Trophoblast cell (in vitro differentiated cells and primary cell): ENCODE measurements at regions not wholly inside any gene's neighbourhood (a gene's known extent, or its start where the extent isn't known, plus 50 kb on each side); places are given as distances from the start of the nearest gene placed in this dataset.

Experiments
- DNase-seq, 2 donors: peaks; one replicate each; pipeline ENCODE4 v3.0.0-alpha.2; 2016
- H2AFZ ChIP-seq: 2 replicates; pipeline ENCODE4 v1.6.1; 2013; ENCODE audit warnings: low read length, moderate library complexity, mild to moderate bottlenecking; ENCODE audit not compliant: insufficient read depth, poor library complexity
- H2AK5ac ChIP-seq: 2 replicates; pipeline ENCODE4 v1.6.1; 2013; ENCODE audit warnings: mild to moderate bottlenecking, low read length
- H2BK120ac ChIP-seq: 2 replicates; pipeline ENCODE4 v1.6.1; 2013; ENCODE audit warnings: low read length, mild to moderate bottlenecking, moderate library complexity; ENCODE audit not compliant: insufficient read depth, poor library complexity
- H2BK12ac ChIP-seq: 2 replicates; pipeline ENCODE4 v1.6.1; 2013; ENCODE audit warnings: mild to moderate bottlenecking, low read length, moderate library complexity
- H2BK5ac ChIP-seq: 2 replicates; pipeline ENCODE4 v1.6.1; 2013; ENCODE audit warnings: low read length, low read depth, moderate library complexity, mild to moderate bottlenecking; ENCODE audit not compliant: poor library complexity
- H3K14ac ChIP-seq: 2 replicates; pipeline ENCODE4 v1.6.1; 2013; ENCODE audit warnings: mild to moderate bottlenecking, low read length
- H3K18ac ChIP-seq: 2 replicates; pipeline ENCODE4 v1.6.1; 2013; ENCODE audit warnings: mild to moderate bottlenecking, low read length
- H3K23ac ChIP-seq: 2 replicates; pipeline ENCODE4 v1.6.1; 2013; ENCODE audit warnings: low read length
- H3K27ac ChIP-seq: 2 replicates; pipeline ENCODE4 v1.5.1; 2013; ENCODE audit warnings: low read depth, mild to moderate bottlenecking, inconsistent platforms, low read length, moderate library complexity
- H3K27me3 ChIP-seq: 2 replicates; pipeline ENCODE4 v1.6.1; 2013; ENCODE audit warnings: inconsistent platforms, mild to moderate bottlenecking, low read length, moderate library complexity; ENCODE audit not compliant: insufficient read depth
- H3K36me3 ChIP-seq, 2 experiments: 1 replicate in 1 of 2; 2 replicates in 1 of 2; pipeline ENCODE4 v1.6.1; 2013; ENCODE audit warnings: low read length in 2 of 2, mild to moderate bottlenecking in 2 of 2, moderate library complexity in 1 of 2; ENCODE audit not compliant: insufficient read depth in 2 of 2, control insufficient read depth in 1 of 2
- H3K4ac ChIP-seq: 2 replicates; pipeline ENCODE4 v1.6.1; 2013; ENCODE audit warnings: low read depth, mild to moderate bottlenecking, low read length, moderate library complexity
- H3K4me1 ChIP-seq, 2 experiments: 1 replicate in 1 of 2; 2 replicates in 1 of 2; pipeline ENCODE4 v1.6.1; 2013; ENCODE audit warnings: low read length in 2 of 2, mild to moderate bottlenecking in 2 of 2, moderate library complexity in 1 of 2; ENCODE audit not compliant: insufficient read depth in 2 of 2, control insufficient read depth in 1 of 2
- H3K4me2 ChIP-seq: 2 replicates; pipeline ENCODE4 v1.6.1; 2013; ENCODE audit warnings: inconsistent platforms, mild to moderate bottlenecking, low read length, moderate library complexity
- H3K4me3 ChIP-seq: 2 replicates; pipeline ENCODE4 v1.5.1; 2013; ENCODE audit warnings: mild to moderate bottlenecking, low read depth, low read length, inconsistent platforms
- H3K79me1 ChIP-seq: one replicate; pipeline ENCODE4 v1.6.1; 2013; ENCODE audit warnings: low read length
- H3K79me2 ChIP-seq: 2 replicates; pipeline ENCODE4 v1.6.1; 2013; ENCODE audit warnings: low read length, mild to moderate bottlenecking; ENCODE audit not compliant: control insufficient read depth, insufficient read depth, poor library complexity
- H3K9ac ChIP-seq: 2 replicates; pipeline ENCODE4 v1.6.1; 2013; ENCODE audit warnings: mild to moderate bottlenecking, low read length
- H3K9me3 ChIP-seq: 2 replicates; pipeline ENCODE4 v1.6.1; 2013; ENCODE audit warnings: low read depth, mild to moderate bottlenecking, control low read depth, inconsistent platforms, low read length; ENCODE audit not compliant: insufficient read depth
- H4K12ac ChIP-seq: 2 replicates; pipeline ENCODE4 v1.6.1; 2013; ENCODE audit warnings: low read depth, mild to moderate bottlenecking, low read length, moderate library complexity
- H4K8ac ChIP-seq: 2 replicates; pipeline ENCODE4 v1.6.1; 2013; ENCODE audit warnings: low read depth, mild to moderate bottlenecking, low read length, moderate library complexity
- H4K91ac ChIP-seq: one replicate; pipeline ENCODE4 v1.6.1; 2013; ENCODE audit warnings: low read depth, mild to moderate bottlenecking, low read length, moderate library complexity
- WGBS: extraction: QIAGEN DNeasy Blood & Tissue Kit; methylation state at CpG from one replicate; pipeline ENCODE4 v1.1.7; 2013; ENCODE audit warnings: missing lambda C conversion rate; ENCODE audit not compliant: insufficient read length, insufficient coverage; ENCODE audit errors: extremely low coverage; 5-methylcytosine and 5-hydroxymethylcytosine counted together

GRCh38 chr2:21710496-21710895 lies 586.7 kb downstream of the TDRD15 start:
- WGBS: no CpG with 5 or more reads among the region's 3 CpGs
- H2BK12ac ChIP-seq: no peak overlapping the region

GRCh38 chr2:21715887-21716286 lies 592.1 kb downstream of the TDRD15 start:
- H3K18ac ChIP-seq: no peak overlapping the region

More at GRCh38 chr2:21710496-21710895, 586.7 kb downstream of the TDRD15 start:
- H3K9ac ChIP-seq: no peak overlapping the region
- no peaks in the 10 kb centered on the region for H3K9me3 ChIP-seq
- no peak overlapping the region for H3K4ac ChIP-seq
- H3K14ac ChIP-seq: no peak overlapping the region
- H4K91ac ChIP-seq: no peak overlapping the region
- no peak overlapping the region for H2BK5ac ChIP-seq
- H3K27ac ChIP-seq: no peak overlapping the region
- no peak overlapping the region for H3K18ac ChIP-seq
- no peak overlapping the region for H4K12ac ChIP-seq
- no peak overlapping the region for H3K4me3 ChIP-seq
- no peak for DNase-seq
- H3K4me2 ChIP-seq: no peak overlapping the region
- H3K23ac ChIP-seq: no peak overlapping the region
- no peaks in the 10 kb centered on the region for H3K79me1 ChIP-seq
- no peaks in the 10 kb centered on the region for H3K79me2 ChIP-seq
- no peak overlapping the region for H2AFZ ChIP-seq
- no peaks in the 10 kb centered on the region for H3K27me3 ChIP-seq
- no peak overlapping the region for H4K8ac ChIP-seq
- no peaks in the 10 kb centered on the region for H3K4me1 ChIP-seq
- no peak overlapping the region for H2BK120ac ChIP-seq
- H2AK5ac ChIP-seq: no peak overlapping the region
- H3K36me3 ChIP-seq: no peaks in the 10 kb centered on the region

GRCh38 chr2:21727101-21727500 lies 603.3 kb downstream of the TDRD15 start:
- H3K79me2 ChIP-seq: no peaks in the 10 kb centered on the region
- whole genome bisulfite sequencing: no CpG with 5 or more reads among the region's 4 CpGs

More at GRCh38 chr2:21715887-21716286, 592.1 kb downstream of the TDRD15 start:
- Histone ChIP-seq H3K9ac (no peak overlapping the region), H4K12ac (no peak overlapping the region), H3K79me2 (no peaks in the 10 kb centered on the region), H3K27ac (no peak overlapping the region), H2AK5ac (no peak overlapping the region), H3K4ac (no peak overlapping the region), H4K91ac (no peak overlapping the region), H2BK120ac (no peak overlapping the region), H3K4me3 (no peak overlapping the region), H3K9me3 (no peaks in the 10 kb centered on the region), H3K23ac (no peak overlapping the region), H2BK12ac (no peak overlapping the region), H3K36me3 (no peaks in the 10 kb centered on the region), H3K27me3 (no peaks in the 10 kb centered on the region), H2BK5ac (no peak overlapping the region), H2AFZ (no peak overlapping the region), H3K14ac (no peak overlapping the region), H4K8ac (no peak overlapping the region), H3K4me1 (no peaks in the 10 kb centered on the region), H3K4me2 (no peak overlapping the region), H3K79me1 (no peaks in the 10 kb centered on the region)
- no peak for DNase-seq
- WGBS: no CpG with 5 or more reads among the region's 4 CpGs

GRCh38 chr2:21728133-21728532 lies 604.4 kb downstream of the TDRD15 start:
- H3K79me2 ChIP-seq: no peaks in the 10 kb centered on the region
- H4K12ac ChIP-seq: no peak overlapping the region
- H3K9me3 ChIP-seq: no peaks in the 10 kb centered on the region
- H3K23ac ChIP-seq: no peak overlapping the region
- no peak overlapping the region for H3K4ac ChIP-seq
- no peak overlapping the region for H4K8ac ChIP-seq
- no peak overlapping the region for H3K14ac ChIP-seq
- no peak overlapping the region for H3K18ac ChIP-seq
- no peak overlapping the region for H4K91ac ChIP-seq
- no CpG with 5 or more reads among the region's 2 CpGs for WGBS
- H3K27ac ChIP-seq: no peak overlapping the region
- H2BK120ac ChIP-seq: no peak overlapping the region
- no peaks in the 10 kb centered on the region for H3K27me3 ChIP-seq
- DNase-seq: no peak
- no peak overlapping the region for H2AK5ac ChIP-seq
- H3K9ac ChIP-seq: no peak overlapping the region
- H3K4me2 ChIP-seq: no peak overlapping the region
- H3K79me1 ChIP-seq: no peaks in the 10 kb centered on the region
- no peak overlapping the region for H2AFZ ChIP-seq
- no peak overlapping the region for H2BK12ac ChIP-seq
- no peaks in the 10 kb centered on the region for H3K36me3 ChIP-seq
- H3K4me3 ChIP-seq: no peak overlapping the region
- H3K4me1 ChIP-seq: no peaks in the 10 kb centered on the region
- no peak overlapping the region for H2BK5ac ChIP-seq

More at GRCh38 chr2:21727101-21727500, 603.3 kb downstream of the TDRD15 start:
- Histone ChIP-seq H4K91ac (no peak overlapping the region), H3K9ac (no peak overlapping the region), H4K12ac (no peak overlapping the region), H3K23ac (no peak overlapping the region), H2AFZ (no peak overlapping the region), H2AK5ac (no peak overlapping the region), H3K27me3 (no peaks in the 10 kb centered on the region), H3K14ac (no peak overlapping the region), H3K9me3 (no peaks in the 10 kb centered on the region), H3K27ac (no peak overlapping the region), H3K4ac (no peak overlapping the region), H2BK120ac (no peak overlapping the region), H2BK12ac (no peak overlapping the region), H2BK5ac (no peak overlapping the region), H3K79me1 (no peaks in the 10 kb centered on the region), H3K4me3 (no peak overlapping the region), H4K8ac (no peak overlapping the region), H3K18ac (no peak overlapping the region), H3K4me1 (no peaks in the 10 kb centered on the region), H3K36me3 (no peaks in the 10 kb centered on the region), H3K4me2 (no peak overlapping the region)
- DNase-seq: no peak
